ENCODE measurements at regions not wholly inside any gene's neighbourhood (a gene's known extent, or its start where the extent isn't known, plus 50 kb on each side); places are given as distances from the start of the nearest gene placed in this dataset.
A peak's percentile ranks its signal among the peaks of the same experiment; 100 is the strongest.

GRCh38 chr4:183763990-183764754, 105.1 kb downstream of the TRAPPC11 start:
- no peak for DNase-seq (ENCODE audit: low read depth in 3 of 3)

DNA sequence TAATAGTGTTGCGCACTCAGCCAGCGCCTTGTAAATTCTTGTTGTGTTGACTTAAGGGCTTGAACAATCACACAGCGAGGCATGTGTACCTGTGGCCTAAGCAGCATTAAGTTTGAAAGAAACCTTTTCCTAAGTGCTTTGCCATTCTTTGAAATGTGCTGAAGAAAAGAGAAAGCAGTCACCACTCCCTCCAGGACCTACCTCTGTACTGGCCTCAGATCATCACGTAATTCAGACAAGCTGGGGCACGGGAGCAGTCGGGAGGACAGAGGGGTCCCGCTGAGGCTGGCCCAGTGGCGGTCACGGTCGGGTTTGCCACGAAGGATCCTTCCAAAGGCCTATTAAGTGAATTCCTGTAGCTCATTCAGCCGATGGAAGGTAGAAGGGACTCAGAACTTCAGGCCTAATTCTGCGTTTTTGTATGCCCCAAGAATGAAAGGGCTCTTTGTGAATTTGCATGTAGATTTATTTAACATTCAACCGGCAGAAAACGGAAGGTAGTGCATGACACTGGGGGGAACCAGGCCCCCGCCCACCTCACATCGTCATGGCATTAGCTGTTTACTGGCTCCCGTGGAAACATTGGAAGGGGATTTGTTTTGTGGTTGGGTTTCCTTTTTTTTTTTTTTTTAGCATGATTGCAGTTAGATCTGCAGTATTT, 106.3 kb downstream of the TRAPPC11 start:
- DNase-seq (ENCODE audit: low read depth in 3 of 3) = no peak

DNA sequence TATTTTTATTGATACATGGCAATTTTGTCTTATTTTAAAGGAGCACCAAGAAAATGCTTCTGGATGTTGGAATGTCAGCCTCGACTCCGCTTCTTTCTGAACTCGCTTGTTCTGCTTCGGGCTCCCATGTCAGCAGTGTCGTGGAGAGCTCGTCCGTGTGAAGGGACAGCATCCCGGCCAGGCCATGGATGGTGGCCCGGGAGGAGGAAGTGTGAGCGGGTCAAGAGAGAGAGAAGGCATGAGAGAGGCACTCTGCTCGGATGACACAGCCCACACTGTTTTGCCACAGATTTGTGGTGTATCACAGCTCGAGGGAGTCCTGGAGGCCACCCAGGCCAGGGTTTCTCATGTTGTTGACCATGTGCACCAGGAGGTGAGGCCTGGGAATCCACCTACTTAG, 107.0 kb downstream of the TRAPPC11 start:
- no peak for DNase-seq (ENCODE audit: low read depth in 3 of 3)

GRCh38 chr4:183770906-183771305, 111.8 kb downstream of the TRAPPC11 start:
- no peak for DNase-seq (ENCODE audit: low read depth in 3 of 3)

- no peak for DNase-seq (ENCODE audit: low read depth in 3 of 3)
Measured at GRCh38 chr4:183772361-183772760, 113.3 kb downstream of the TRAPPC11 start.

DNA sequence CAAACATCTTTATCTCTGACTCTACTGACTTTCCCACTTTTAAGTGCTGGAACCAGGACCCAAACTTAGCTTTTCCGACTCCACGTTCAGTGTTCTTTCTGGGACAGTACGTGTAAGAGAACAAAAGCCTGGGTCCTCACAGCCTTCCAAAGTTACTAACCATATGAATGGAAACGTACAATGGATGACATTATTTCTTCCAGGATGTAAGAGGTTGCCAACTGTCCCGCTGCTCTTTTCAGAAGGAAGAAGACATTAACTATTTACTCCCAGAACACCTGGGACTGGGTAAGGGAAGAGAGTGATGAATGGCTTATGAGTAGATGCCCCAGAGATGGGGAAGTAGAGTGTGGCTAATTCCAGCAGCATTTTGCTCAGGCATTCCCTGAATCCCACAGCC, 114.7 kb downstream of the TRAPPC11 start:
- no peak for DNase-seq (ENCODE audit: low read depth in 3 of 3)

DNA sequence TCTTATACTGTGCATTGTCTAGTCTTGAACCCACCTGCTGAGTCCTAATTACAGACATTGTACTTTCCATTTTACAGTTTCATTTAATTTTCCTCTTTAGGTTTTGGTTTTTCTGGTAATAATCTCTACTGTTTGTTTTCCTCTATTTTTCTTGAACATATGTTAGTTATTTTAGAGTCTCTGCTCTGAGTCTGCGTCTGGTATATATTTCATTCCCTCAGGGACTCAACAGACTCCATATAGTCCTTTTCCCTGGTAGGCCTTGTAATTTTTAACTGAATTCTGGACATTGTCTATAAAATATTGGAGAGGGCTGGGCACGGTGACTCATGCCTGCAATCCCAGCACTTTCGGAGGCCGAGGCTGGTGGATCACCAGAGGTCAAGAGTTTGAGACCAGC, 121.8 kb upstream of the STOX2 start:
- no peak for DNase-seq (ENCODE audit: low read depth in 3 of 3)

GRCh38 chr4:183783991-183784553, 121.0 kb upstream of the STOX2 start:
- no peak for DNase-seq (ENCODE audit: low read depth in 3 of 3)

DNA sequence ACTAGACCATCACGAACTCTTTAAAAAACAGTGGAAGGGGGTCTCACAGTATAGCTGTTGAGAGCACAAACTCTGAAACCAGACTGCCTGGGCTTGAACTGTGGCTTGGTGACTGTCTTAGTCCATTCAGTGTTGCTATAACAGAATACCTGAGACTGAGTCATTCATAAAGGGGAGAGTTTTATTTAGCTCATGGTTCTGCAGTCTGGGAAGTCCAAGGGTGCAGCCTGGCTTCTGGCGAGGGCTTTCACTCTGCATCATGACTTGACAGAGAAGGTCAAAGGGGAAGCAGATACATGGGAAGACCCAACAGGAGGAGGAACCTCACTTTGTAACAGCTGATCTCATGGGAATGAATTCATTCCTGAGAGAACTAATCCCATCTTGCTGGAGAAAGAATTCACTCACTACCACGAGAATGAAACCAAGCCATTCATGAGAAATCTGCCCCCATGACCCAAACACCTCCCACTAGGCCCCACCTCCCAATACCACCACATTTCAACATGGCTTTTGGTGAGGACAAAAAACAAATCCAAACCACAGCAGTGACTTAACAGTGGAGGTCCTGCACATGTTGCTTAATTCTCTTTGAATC, 116.7 kb upstream of the STOX2 start:
- DNase-seq (ENCODE audit: low read depth in 3 of 3) = no peak

GRCh38 chr4:183789657-183790056, 115.5 kb upstream of the STOX2 start:
- DNase-seq (ENCODE audit: low read depth in 3 of 3) = no peak

DNA sequence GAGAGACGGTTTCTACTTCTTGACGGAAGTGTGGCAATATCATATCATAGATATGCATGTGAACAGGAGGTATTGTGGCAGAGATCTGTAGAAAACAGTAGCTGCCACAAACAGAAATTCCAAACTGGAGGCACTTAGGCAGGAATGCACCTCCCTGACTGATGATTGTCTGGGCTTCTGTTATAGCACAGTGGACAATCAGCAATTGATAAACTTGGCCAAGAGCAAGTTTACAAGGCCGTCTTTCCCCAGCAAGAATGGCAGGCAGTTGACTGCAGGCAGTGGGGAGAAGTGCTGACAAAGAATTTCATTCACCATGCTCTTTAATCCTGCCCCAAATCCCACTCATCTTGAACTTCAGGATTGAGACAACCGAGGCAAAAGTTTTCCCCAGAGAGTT, 114.4 kb upstream of the STOX2 start:
- DNase-seq (ENCODE audit: low read depth in 3 of 3) = no peak

GRCh38 chr4:183797011-183797444, 108.1 kb upstream of the STOX2 start:
- DNase-seq (ENCODE audit: low read depth in 3 of 3) = peak in 1 of 3 experiments; percentile 13

GRCh38 chr4:183797445-183798300, 107.4 kb upstream of the STOX2 start:
- DNase-seq (ENCODE audit: low read depth in 3 of 3) = peak in 1 of 3 experiments; percentile 9

- no peak for DNase-seq (ENCODE audit: low read depth in 3 of 3)
Measured at GRCh38 chr4:183798301-183799253, 106.5 kb upstream of the STOX2 start.

- DNase-seq (ENCODE audit: low read depth in 3 of 3) = no peak
Measured at GRCh38 chr4:183801457-183802165, 103.5 kb upstream of the STOX2 start.

GRCh38 chr4:183806341-183806740, 98.8 kb upstream of the STOX2 start:
- DNase-seq (ENCODE audit: low read depth in 3 of 3) = no peak

- DNase-seq (ENCODE audit: low read depth in 3 of 3) = no peak
Measured at GRCh38 chr4:183807420-183808096, 97.5 kb upstream of the STOX2 start.

DNA sequence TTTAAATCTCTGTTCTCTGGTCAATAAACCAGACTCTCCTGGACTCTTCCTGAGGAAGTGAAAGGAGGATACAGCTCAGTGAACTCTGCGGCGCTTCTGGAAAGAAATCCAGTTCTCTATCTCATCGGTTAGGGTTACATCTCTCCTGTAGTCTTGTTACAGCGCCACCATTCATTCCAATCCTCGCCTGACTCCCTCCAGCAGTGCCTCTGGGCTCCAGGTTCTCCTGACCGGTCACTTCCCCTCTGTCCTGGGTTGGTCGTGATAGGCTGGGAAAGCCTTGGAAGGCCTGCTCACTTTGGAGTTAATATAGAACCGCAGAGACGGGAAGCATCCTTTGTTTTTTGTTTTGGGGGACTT, 97.0 kb upstream of the STOX2 start:
- no peak for DNase-seq (ENCODE audit: low read depth in 3 of 3)

- DNase-seq (ENCODE audit: low read depth in 3 of 3) = no peak
Measured at GRCh38 chr4:183812567-183812966, 92.5 kb upstream of the STOX2 start.

Measured in stimulated activated CD4-positive, alpha-beta T cell treated with anti-CD3 and anti-CD28 coated beads, TNF-alpha, amount 100 ng/mL, for 24 hours (primary cell).